ENCODE measurements at regions not wholly inside any gene's neighbourhood (a gene's known extent, or its start where the extent isn't known, plus 50 kb on each side); places are given as distances from the start of the nearest gene placed in this dataset.

GRCh38 chr15:79689030-79689429 lies 207.8 kb downstream of the MTHFS start:
- H3K27ac ChIP-seq: no peak overlapping the region
- no peak overlapping the region for H3K4me3 ChIP-seq
- no peak for TF ChIP-seq CTCF (IDR thresholded peaks at IDR 0.05)
- no peak for DNase-seq (ENCODE audit: low spot score)

GRCh38 chr15:79700951-79701480 lies 195.8 kb downstream of the MTHFS start:
- DNase-seq (ENCODE audit: low spot score): no peak
- TF ChIP-seq CTCF (IDR thresholded peaks at IDR 0.05): no peak

GRCh38 chr15:79702621-79703020 lies 194.2 kb downstream of the MTHFS start:
- no peak for DNase-seq (ENCODE audit: low spot score)
- no peak overlapping the region for H3K4me3 ChIP-seq
- H3K27ac ChIP-seq: no peak overlapping the region
- no peak for TF ChIP-seq CTCF (IDR thresholded peaks at IDR 0.05)

More at GRCh38 chr15:79700951-79701480, 195.8 kb downstream of the MTHFS start:
- H3K4me3 ChIP-seq: no peak overlapping the region
- no peak overlapping the region for H3K27ac ChIP-seq

- DNase-seq (ENCODE audit: low spot score): no peak
- Histone ChIP-seq H3K4me3 (no peak overlapping the region), H3K27ac (no peak overlapping the region)
- TF ChIP-seq CTCF (IDR thresholded peaks at IDR 0.05): no peak
These were observed 175.6 kb downstream of the MTHFS start for GRCh38 chr15:79721256-79721655.

GRCh38 chr15:79724312-79724711 lies 172.5 kb downstream of the MTHFS start:
- Histone ChIP-seq H3K27ac (no peak overlapping the region), H3K4me3 (no peak overlapping the region)
- DNase-seq (ENCODE audit: low spot score): no peak
- no peak for TF ChIP-seq CTCF (IDR thresholded peaks at IDR 0.05)

- no peak overlapping the region for H3K4me3 ChIP-seq
- DNase-seq (ENCODE audit: low spot score): no peak
- TF ChIP-seq CTCF (IDR thresholded peaks at IDR 0.05): no peak
- no peak overlapping the region for H3K27ac ChIP-seq
These were observed 172.0 kb downstream of the MTHFS start for GRCh38 chr15:79724804-79725203.

GRCh38 chr15:79728867-79729266 lies 167.9 kb downstream of the MTHFS start:
- no peak for DNase-seq (ENCODE audit: low spot score)
- H3K4me3 ChIP-seq: no peak overlapping the region
- TF ChIP-seq CTCF (IDR thresholded peaks at IDR 0.05): no peak

More at GRCh38 chr15:79728867-79729266, 167.9 kb downstream of the MTHFS start:
- no peak overlapping the region for H3K27ac ChIP-seq
